ENCODE measurements at regions not wholly inside any gene's neighbourhood (a gene's known extent, or its start where the extent isn't known, plus 50 kb on each side); places are given as distances from the start of the nearest gene placed in this dataset.
"Not testable (repeated sequence)": the region's sequence is repeated elsewhere in the genome, so short reads cannot be mapped to it uniquely, and the experiment has no call there.

GRCh38 chr4:132094017-132094416 lies 1055.1 kb upstream of the PCDH10 start:
- DNase-seq = no peak

- DNase-seq = no peak
Measured at GRCh38 chr4:132097041-132097440, 1052.1 kb upstream of the PCDH10 start.

GRCh38 chr4:132101526-132101925 lies 1047.6 kb upstream of the PCDH10 start:
- no peak for DNase-seq

- DNase-seq = no peak
Measured at GRCh38 chr4:132108784-132109183, 1040.3 kb upstream of the PCDH10 start.

- no peak for DNase-seq
Measured at GRCh38 chr4:132114885-132115284, 1034.2 kb upstream of the PCDH10 start.

GRCh38 chr4:132122741-132123140 lies 1026.4 kb upstream of the PCDH10 start:
- DNase-seq = not testable (repeated sequence)

- DNase-seq = no peak
Measured at GRCh38 chr4:132123870-132124623, 1025.0 kb upstream of the PCDH10 start.

- DNase-seq = no peak
Measured at GRCh38 chr4:132124624-132124974, 1024.5 kb upstream of the PCDH10 start.

GRCh38 chr4:132125131-132125530 lies 1024.0 kb upstream of the PCDH10 start:
- DNase-seq = no peak

GRCh38 chr4:132132433-132132832 lies 1016.7 kb upstream of the PCDH10 start:
- DNase-seq = no peak

GRCh38 chr4:132169660-132170059 lies 979.4 kb upstream of the PCDH10 start:
- no peak for DNase-seq

- no peak for DNase-seq
Measured at GRCh38 chr4:132180020-132180427, 969.1 kb upstream of the PCDH10 start.

GRCh38 chr4:132195176-132195575 lies 953.9 kb upstream of the PCDH10 start:
- DNase-seq = no peak

GRCh38 chr4:132203618-132204017 lies 945.5 kb upstream of the PCDH10 start:
- no peak for DNase-seq

- no peak for DNase-seq
Measured at GRCh38 chr4:132214519-132214918, 934.6 kb upstream of the PCDH10 start.

- no peak for DNase-seq
Measured at GRCh38 chr4:132218406-132218805, 930.7 kb upstream of the PCDH10 start.

- DNase-seq = no peak
Measured at GRCh38 chr4:132227151-132227856, 921.8 kb upstream of the PCDH10 start.

- not testable (repeated sequence) for DNase-seq
Measured at GRCh38 chr4:132227857-132228165, 921.3 kb upstream of the PCDH10 start.

GRCh38 chr4:132228676-132229075 lies 920.4 kb upstream of the PCDH10 start:
- DNase-seq = no peak

GRCh38 chr4:132230025-132230424 lies 919.1 kb upstream of the PCDH10 start:
- no peak for DNase-seq

GRCh38 chr4:132238697-132239096 lies 910.4 kb upstream of the PCDH10 start:
- DNase-seq = no peak

- DNase-seq = no peak
Measured at GRCh38 chr4:132240081-132240480, 909.0 kb upstream of the PCDH10 start.

GRCh38 chr4:132245319-132245718 lies 903.8 kb upstream of the PCDH10 start:
- DNase-seq = no peak

GRCh38 chr4:132264176-132264575 lies 884.9 kb upstream of the PCDH10 start:
- no peak for DNase-seq

GRCh38 chr4:132266374-132266773 lies 882.7 kb upstream of the PCDH10 start:
- no peak for DNase-seq

All from activated T-cell treated with anti-CD3 and anti-CD28 coated beads, Interleukin-2, amount 50 U/mL, for 1 hour (primary cell).